Glutamatergic neuron (in vitro differentiated cells): ENCODE measurements at regions not wholly inside any gene's neighbourhood (a gene's known extent, or its start where the extent isn't known, plus 50 kb on each side); places are given as distances from the start of the nearest gene placed in this dataset.

ENCODE experiments used
- DNase-seq: peaks from one replicate; pipeline ENCODE4 v3.0.0; 2022
- H3K27ac Mint-ChIP-seq: one replicate; pipeline ENCODE4 v1.8.0; 2020; ENCODE audit warnings: mild to moderate bottlenecking, mixed read lengths, inconsistent platforms; ENCODE audit not compliant: unreplicated experiment
- H3K27me3 Mint-ChIP-seq: one replicate; pipeline ENCODE4 v1.8.0; 2020; ENCODE audit warnings: mild to moderate bottlenecking, moderate library complexity, mixed read lengths, inconsistent platforms; ENCODE audit not compliant: unreplicated experiment
- H3K36me3 Mint-ChIP-seq: one replicate; pipeline ENCODE4 v1.8.0; 2020; ENCODE audit warnings: mild to moderate bottlenecking, mixed read lengths, inconsistent platforms; ENCODE audit not compliant: unreplicated experiment
- H3K4me1 Mint-ChIP-seq: one replicate; pipeline ENCODE4 v1.8.0; 2020; ENCODE audit warnings: mild to moderate bottlenecking, low read depth, mixed read lengths, inconsistent platforms; ENCODE audit not compliant: unreplicated experiment
- H3K4me3 Mint-ChIP-seq: one replicate; pipeline ENCODE4 v1.8.0; 2020; ENCODE audit warnings: mild to moderate bottlenecking, mixed read lengths, inconsistent platforms; ENCODE audit not compliant: unreplicated experiment
- H3K9me3 Mint-ChIP-seq: one replicate; pipeline ENCODE4 v1.8.0; 2020; ENCODE audit warnings: mild to moderate bottlenecking, moderate library complexity, mixed read lengths, inconsistent platforms; ENCODE audit not compliant: unreplicated experiment
- CTCF ChIP-seq: fragments of 200-600 bp; sonication (generic); IDR thresholded peaks from one replicate; pipeline ENCODE4 v1.5.0; 2021; ENCODE audit not compliant: partially characterized antibody, unreplicated experiment

- no peak for TF ChIP-seq CTCF
- no peak for DNase-seq
- Mint-ChIP-seq H3K4me1 (no peaks in the 10 kb centered on the region), H3K36me3 (no peaks in the 10 kb centered on the region), H3K27ac (no peak overlapping the region), H3K27me3 (no peaks in the 10 kb centered on the region), H3K9me3 (peaks cover 3% of the 10 kb centered on the region), H3K4me3 (no peak overlapping the region)
Measured at GRCh38 chr2:198795419-198795818, 662.3 kb downstream of the SATB2 start.

GRCh38 chr2:198791623-198792022 lies 666.1 kb downstream of the SATB2 start:
- Mint-ChIP-seq H3K9me3 (peaks cover 2% of the 10 kb centered on the region), H3K36me3 (no peaks in the 10 kb centered on the region), H3K27ac (no peak overlapping the region), H3K4me3 (no peak overlapping the region), H3K4me1 (no peaks in the 10 kb centered on the region), H3K27me3 (peaks cover 1% of the 10 kb centered on the region)
- no peak for DNase-seq
- TF ChIP-seq CTCF: no peak

GRCh38 chr2:198788676-198789075 lies 669.1 kb downstream of the SATB2 start:
- H3K27ac Mint-ChIP-seq: no peak overlapping the region
- no peaks in the 10 kb centered on the region for H3K4me1 Mint-ChIP-seq
- H3K36me3 Mint-ChIP-seq: no peaks in the 10 kb centered on the region
- H3K4me3 Mint-ChIP-seq: no peak overlapping the region
- TF ChIP-seq CTCF: no peak
- DNase-seq: no peak
- no peaks in the 10 kb centered on the region for H3K9me3 Mint-ChIP-seq
- H3K27me3 Mint-ChIP-seq: peaks cover 1% of the 10 kb centered on the region

GRCh38 chr2:198782734-198783133 lies 675.0 kb downstream of the SATB2 start:
- Mint-ChIP-seq H3K4me3 (no peak overlapping the region), H3K4me1 (no peaks in the 10 kb centered on the region), H3K27ac (no peak overlapping the region), H3K27me3 (peaks cover 1% of the 10 kb centered on the region), H3K36me3 (no peaks in the 10 kb centered on the region), H3K9me3 (no peaks in the 10 kb centered on the region)
- no peak for TF ChIP-seq CTCF
- DNase-seq: no peak

- no peaks in the 10 kb centered on the region for H3K27me3 Mint-ChIP-seq
- H3K36me3 Mint-ChIP-seq: no peaks in the 10 kb centered on the region
- no peaks in the 10 kb centered on the region for H3K4me1 Mint-ChIP-seq
- H3K27ac Mint-ChIP-seq: no peak overlapping the region
- no peaks in the 10 kb centered on the region for H3K9me3 Mint-ChIP-seq
- DNase-seq: no peak
- no peak overlapping the region for H3K4me3 Mint-ChIP-seq
- no peak for TF ChIP-seq CTCF
Measured at GRCh38 chr2:198776616-198777406, 680.9 kb downstream of the SATB2 start.
